GM19351 (cell line): ENCODE measurements at regions not wholly inside any gene's neighbourhood (a gene's known extent, or its start where the extent isn't known, plus 50 kb on each side); places are given as distances from the start of the nearest gene placed in this dataset.

Experiments used
- ATAC-seq: cut with Tn5 transposase; IDR thresholded peaks from one replicate; pipeline ENCODE4 v1.9.1; 2021; ENCODE audit warnings: mild to moderate bottlenecking, moderate library complexity; ENCODE audit not compliant: unreplicated experiment

GRCh38 chr7:130989101-130989795 is 255.2 kb upstream of the KLF14 start:
- no peak for ATAC-seq

- no peak for ATAC-seq
Measured at GRCh38 chr7:130990178-130990832, 256.3 kb upstream of the KLF14 start.

GRCh38 chr7:130993671-130994365 is 259.8 kb upstream of the KLF14 start:
- ATAC-seq, result no peak

- ATAC-seq, result no peak
Measured at GRCh38 chr7:130994378-130995115, 260.5 kb upstream of the KLF14 start.

- ATAC-seq, result no peak
Measured at GRCh38 chr7:130995252-130996081, 261.5 kb upstream of the KLF14 start.

- no peak for ATAC-seq
Measured at GRCh38 chr7:130996205-130996832, 262.3 kb upstream of the KLF14 start.

GRCh38 chr7:130996833-130997231 is 262.8 kb upstream of the KLF14 start:
- no peak for ATAC-seq

GRCh38 chr7:130998993-130999602 is 265.1 kb upstream of the KLF14 start:
- ATAC-seq, result no peak

GRCh38 chr7:130999926-131000325 is 265.9 kb upstream of the KLF14 start:
- no peak for ATAC-seq

GRCh38 chr7:131000389-131000788 is 266.4 kb upstream of the KLF14 start:
- no peak for ATAC-seq

- no peak for ATAC-seq
Measured at GRCh38 chr7:131000873-131001272, 266.9 kb upstream of the KLF14 start.

GRCh38 chr7:131002600-131002999 is 268.6 kb upstream of the KLF14 start:
- ATAC-seq, result no peak

- ATAC-seq, result no peak
Measured at GRCh38 chr7:131003634-131004033, 269.6 kb upstream of the KLF14 start.

- peak; percentile 45 for ATAC-seq
Measured at GRCh38 chr7:131004371-131004770, 270.4 kb upstream of the KLF14 start.

- ATAC-seq, result peak; percentile 40
Measured at GRCh38 chr7:131007439-131008330, 273.7 kb upstream of the KLF14 start.

- no peak for ATAC-seq
Measured at GRCh38 chr7:131008840-131009711, 275.1 kb upstream of the KLF14 start.

GRCh38 chr7:131010029-131010716 is 276.2 kb upstream of the KLF14 start:
- ATAC-seq, result no peak
